Peyer's patch (tissue), 4 donors: ENCODE measurements at regions not wholly inside any gene's neighbourhood (a gene's known extent, or its start where the extent isn't known, plus 50 kb on each side); places are given as distances from the start of the nearest gene placed in this dataset.

ENCODE experiments used
- CTCF ChIP-seq, 6 experiments: fragments of 450-650 bp in 4 of 6; fragments of 200-600 bp in 2 of 6; sonication (generic) in 1 of 6; IDR thresholded peaks; one replicate each; pipeline ENCODE4 v1.5.1; 2017 to 2019; ENCODE audit warnings: antibody characterized with exemption in 6 of 6, mild to moderate bottlenecking in 3 of 6, moderate library complexity in 1 of 6
- POLR2A ChIP-seq, 2 donors: fragments of 450-650 bp; IDR thresholded peaks; one replicate each; pipeline ENCODE4 v1.5.1; 2017; ENCODE audit warnings: antibody characterized with exemption in 2 of 2, mild to moderate bottlenecking in 2 of 2, moderate library complexity in 2 of 2

- TF ChIP-seq POLR2A (IDR thresholded peaks at IDR 0.05) (no peak), CTCF (IDR thresholded peaks at IDR 0.05) (no peak)
Measured at GRCh38 chr20:61135968-61136367, 116.1 kb upstream of the CDH4 start.
